ENCODE measurements at regions not wholly inside any gene's neighbourhood (a gene's known extent, or its start where the extent isn't known, plus 50 kb on each side); places are given as distances from the start of the nearest gene placed in this dataset.
A peak's percentile ranks its signal among the peaks of the same experiment; 100 is the strongest.

DNA sequence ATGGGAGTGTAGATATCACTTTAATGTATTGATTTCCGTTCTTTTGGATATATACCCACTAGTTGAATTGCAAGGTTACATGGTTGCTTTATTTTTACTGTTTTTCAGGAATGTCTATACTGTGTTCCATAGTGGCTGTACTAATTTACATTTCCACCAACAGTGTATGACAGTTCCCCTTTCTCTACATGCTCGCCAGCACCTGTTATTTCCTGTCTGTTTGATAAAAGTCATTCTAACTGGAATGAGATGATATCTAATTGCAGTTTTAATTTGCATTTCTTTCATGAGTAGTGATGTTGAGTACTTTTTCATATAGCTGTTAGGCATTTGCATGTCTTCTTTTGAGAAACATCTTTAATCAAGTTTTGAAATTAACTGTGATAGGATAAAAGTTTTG, 818.6 kb downstream of the SLITRK6 start:
- in situ Hi-C loops (cut with MboI; ENCODE audit: low pct_unique_long_range_greater_than_20kb, low sequenced_read_pairs), result no loop called here
- DNase-seq, result no peak

DNA sequence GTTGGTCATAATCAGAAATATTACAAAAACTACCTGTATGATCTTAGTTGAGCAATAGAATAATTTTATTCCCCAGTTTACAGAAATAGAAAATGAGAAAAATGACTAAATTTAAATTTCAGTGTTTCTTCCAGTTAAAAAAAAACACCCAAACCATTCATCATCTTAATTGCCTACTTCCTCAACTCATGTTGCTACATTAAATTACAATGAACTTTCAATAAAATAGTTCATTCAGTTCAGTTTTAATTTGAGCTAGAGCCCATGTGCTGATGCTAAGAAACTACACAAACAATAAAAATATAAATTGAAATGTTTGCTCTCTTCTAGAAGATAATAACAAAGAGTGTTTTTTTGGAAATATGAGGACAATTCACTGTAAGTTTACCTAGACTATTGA, 820.4 kb downstream of the SLITRK6 start:
- in situ Hi-C loops (cut with MboI; ENCODE audit: low pct_unique_long_range_greater_than_20kb, low sequenced_read_pairs), result no loop called here
- no peak for DNase-seq

DNA sequence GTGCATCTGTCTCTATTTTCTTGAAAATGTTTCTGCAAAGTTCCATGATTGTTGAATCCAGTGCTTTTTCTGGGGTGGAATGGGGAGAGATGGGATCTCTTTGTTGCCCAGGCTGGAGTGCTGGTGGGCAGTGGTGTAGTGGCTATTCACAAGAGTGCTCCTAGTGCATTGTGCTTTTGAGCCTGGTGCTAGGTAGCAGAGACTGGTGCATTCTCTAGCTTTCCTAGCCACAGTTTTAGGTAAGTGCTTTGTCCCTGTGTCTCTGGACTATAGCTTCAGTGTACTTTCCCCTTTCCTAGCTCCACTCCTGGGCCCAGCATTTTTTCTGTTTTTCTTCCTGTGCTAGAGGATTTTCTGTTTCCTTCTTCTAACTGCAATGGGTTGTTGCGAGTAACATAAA, 825.6 kb downstream of the SLITRK6 start:
- in situ Hi-C loops (cut with MboI; ENCODE audit: low pct_unique_long_range_greater_than_20kb, low sequenced_read_pairs), result no loop called here
- no peak for DNase-seq

DNA sequence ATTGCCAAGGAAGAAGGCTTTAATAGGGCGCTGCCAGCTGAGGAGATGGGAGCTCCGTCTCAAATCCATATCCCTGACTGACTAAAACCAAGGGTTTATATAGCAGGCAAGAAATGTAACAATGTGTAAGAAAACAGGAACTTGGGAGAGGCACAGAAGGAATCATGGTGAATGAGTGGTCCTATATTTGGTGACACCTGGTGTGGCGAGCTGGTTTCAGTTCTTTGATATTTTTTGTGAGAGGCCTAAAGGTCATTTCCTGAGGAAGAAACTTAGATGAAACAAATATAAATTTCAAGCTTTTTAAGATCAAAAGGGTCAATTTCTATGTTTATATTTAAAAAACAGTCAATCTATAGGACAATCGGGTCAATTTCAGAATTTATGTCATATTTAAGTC, 826.3 kb downstream of the SLITRK6 start:
- DNase-seq, result no peak
- in situ Hi-C loops (cut with MboI; ENCODE audit: low pct_unique_long_range_greater_than_20kb, low sequenced_read_pairs), result no loop called here

DNA sequence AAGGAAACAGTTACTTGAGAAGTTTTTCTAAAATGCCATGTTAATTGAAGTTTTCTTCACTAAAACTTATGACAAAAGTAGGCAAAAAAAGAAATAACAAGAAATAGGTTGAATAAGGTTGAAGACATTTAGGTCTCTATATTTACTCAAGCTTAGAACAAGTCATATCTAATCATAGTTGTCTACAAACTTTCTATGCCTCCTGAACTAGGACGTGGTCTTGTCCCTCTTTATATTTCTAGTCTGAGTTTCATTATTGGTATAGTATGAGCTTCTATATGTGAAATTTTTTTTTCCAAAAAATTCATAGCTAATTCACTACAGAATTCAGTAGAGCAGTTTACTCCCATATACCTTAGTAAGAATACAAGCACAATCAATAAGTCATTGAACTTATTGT, 836.4 kb downstream of the SLITRK6 start:
- in situ Hi-C loops (cut with MboI; ENCODE audit: low pct_unique_long_range_greater_than_20kb, low sequenced_read_pairs), result no loop called here
- DNase-seq, result no peak

DNA sequence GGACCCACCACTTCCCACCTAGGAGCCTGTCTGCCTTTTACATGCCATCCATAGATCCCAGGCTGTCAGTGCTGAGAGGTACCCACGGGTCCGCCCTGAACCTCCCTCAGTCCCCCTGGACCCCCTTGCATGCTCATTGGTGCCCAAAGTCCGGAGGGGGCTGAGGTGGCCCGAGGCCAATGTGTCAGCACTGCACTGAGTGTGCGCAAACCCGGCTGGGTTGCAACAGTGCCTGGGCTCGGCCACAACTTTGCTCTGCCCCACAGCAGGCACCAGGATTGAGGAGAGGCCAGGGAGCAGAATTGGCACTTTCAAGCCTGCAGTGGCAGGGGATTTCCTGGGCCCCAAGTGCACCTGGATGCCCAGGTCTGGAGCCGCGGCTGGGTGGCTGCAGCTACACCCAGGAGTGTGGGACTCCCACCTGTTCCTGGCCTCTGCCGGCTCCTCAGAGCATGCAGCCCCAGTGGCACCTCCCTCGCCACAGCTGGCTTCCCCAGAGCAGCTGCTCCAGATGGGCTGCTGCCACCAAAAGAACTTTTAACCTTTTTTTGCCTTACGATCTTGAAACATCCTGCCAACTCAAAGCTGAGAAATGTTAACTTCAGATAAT, 837.0 kb downstream of the SLITRK6 start:
- in situ Hi-C loops (cut with MboI; ENCODE audit: low pct_unique_long_range_greater_than_20kb, low sequenced_read_pairs), result no loop called here
- DNase-seq, result no peak

DNA sequence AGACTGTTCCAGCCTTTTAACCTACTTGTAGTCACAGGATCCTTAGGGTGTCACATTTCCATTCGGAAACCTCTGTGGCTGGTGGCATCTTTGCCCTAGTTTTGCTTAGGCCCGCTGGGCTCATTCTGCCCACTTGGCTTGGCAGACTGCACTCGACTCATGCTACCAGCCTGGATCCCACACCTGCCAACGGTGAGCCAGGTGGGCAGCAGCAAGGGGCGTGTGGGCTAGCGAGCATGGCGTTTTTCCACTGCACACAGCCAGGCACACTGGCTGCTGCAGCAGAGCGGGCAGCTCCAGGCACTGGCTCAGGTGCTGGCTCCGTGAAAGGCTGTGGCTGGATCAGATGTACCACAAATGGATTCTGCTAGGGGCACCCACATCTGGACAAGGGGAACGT, 838.2 kb downstream of the SLITRK6 start:
- in situ Hi-C loops (cut with MboI; ENCODE audit: low pct_unique_long_range_greater_than_20kb, low sequenced_read_pairs), result no loop called here
- no peak for DNase-seq

DNA sequence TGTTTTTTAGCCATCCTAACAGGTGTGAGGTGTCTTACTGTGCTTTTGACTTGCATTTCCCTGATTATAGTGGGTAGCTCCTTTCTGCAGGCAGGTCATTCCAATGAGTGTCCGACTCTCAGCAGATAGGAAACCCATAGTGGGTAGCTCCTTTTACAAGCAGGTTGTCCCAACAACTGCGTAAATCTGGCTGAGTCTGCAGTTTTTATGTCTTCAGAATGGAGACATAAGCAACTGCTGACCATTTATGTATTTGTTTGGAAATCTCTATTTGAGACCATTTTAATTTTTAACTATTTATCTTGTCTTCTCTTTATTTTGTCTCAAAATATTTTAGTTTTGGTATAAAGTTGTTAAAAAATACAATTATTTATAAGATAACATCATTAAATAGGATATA, 839.4 kb downstream of the SLITRK6 start:
- in situ Hi-C loops (cut with MboI; ENCODE audit: low pct_unique_long_range_greater_than_20kb, low sequenced_read_pairs), result no loop called here
- no peak for DNase-seq

DNA sequence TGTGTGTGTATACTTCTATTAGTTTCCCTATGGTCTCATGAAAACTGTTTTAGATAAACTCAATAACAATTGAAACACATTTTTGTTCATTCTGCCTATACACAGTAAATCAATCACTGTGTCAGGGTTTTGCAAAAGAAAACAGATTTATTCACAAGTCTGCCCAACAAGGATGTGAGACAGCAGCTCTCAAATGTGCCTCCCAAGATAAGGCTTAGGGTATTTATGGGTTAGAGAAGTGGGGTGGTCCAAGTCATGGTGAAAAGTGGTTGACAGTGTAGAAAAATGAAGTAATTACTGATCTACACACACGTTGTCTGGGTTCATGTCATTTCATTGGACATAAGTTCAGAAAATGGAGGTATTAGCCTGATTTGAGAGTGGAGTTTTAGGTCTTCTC, 844.6 kb downstream of the SLITRK6 start:
- in situ Hi-C loops (cut with MboI; ENCODE audit: low pct_unique_long_range_greater_than_20kb, low sequenced_read_pairs), result no loop called here
- DNase-seq, result no peak

DNA sequence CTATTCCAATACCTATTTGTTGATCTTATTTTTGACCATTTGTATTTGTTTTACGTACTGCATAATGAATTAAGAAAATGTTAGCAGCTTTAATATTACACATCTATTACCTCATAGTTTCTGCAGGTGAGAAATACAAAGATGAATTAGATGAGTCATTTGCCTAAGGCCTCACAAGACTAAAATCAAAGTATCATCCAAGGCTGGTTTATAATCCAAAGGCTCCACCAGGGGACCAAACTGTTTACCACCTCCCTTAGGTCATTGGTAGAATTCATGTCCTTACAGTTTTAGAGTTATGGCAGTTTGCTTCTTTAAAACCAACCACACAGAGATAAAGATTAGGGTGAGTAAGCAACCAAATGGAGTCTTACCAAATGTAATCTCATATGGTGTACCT, 848.1 kb downstream of the SLITRK6 start:
- no peak for DNase-seq
- in situ Hi-C loops (cut with MboI; ENCODE audit: low pct_unique_long_range_greater_than_20kb, low sequenced_read_pairs), result no loop called here

DNA sequence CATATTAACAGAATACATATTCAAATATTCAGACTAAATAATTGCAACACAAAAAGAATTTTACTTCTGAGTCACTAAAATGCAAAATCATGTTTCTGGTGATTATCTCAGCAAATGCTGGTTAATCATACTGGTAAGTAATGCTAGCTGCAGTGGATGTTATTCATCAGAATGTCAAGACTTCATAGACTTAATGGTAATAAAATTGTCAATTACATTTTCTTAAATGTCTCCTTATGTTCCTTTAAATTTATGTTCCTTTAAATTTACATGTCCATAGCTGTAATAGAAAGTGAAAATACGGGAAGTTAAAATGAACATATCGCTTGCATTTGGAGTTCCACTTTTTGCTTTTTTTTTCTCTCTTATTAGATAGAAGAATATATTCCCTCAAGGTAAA, 853.0 kb downstream of the SLITRK6 start:
- no peak for DNase-seq
- in situ Hi-C loops (cut with MboI; ENCODE audit: low pct_unique_long_range_greater_than_20kb, low sequenced_read_pairs), result no loop called here

DNA sequence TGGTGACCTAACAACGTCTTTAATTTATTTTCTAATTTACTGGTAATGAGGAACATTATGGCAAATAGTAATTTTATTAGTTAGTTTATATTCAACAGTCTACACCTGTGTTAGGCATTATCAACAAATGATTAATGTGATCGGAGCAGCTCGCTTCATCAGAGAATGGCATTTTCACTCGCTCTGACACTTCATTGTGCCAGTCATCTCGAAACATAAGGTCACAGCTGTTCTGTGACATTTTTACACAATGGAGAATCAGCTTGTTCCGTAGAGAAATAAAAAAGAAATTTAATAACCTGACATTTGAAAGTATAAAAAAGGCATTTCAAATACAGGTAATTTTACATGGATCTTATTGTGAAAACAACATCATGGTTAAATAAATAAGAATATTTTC, 858.4 kb downstream of the SLITRK6 start:
- in situ Hi-C loops (cut with MboI; ENCODE audit: low pct_unique_long_range_greater_than_20kb, low sequenced_read_pairs), result no loop called here

DNA sequence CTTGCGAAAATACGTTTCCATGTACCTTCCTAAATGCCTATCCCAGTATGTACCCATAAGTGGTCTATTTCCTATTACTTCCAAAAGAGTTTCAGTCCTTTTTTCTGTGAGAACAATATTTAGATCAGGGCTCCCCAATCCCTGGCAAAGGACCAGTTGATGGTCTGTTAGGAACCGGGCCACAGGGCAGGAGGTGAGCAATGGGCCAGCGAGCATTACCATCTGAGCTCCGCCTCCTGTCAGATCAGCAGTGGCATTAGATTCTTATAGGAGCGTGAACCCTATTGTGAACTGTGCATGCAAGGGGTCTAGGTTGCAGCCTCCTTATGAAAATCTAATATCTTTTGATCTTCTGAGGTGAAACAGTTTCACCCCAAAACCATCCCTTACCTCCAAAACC, 859.1 kb downstream of the SLITRK6 start:
- no peak for DNase-seq
- in situ Hi-C loops (cut with MboI; ENCODE audit: low pct_unique_long_range_greater_than_20kb, low sequenced_read_pairs), result no loop called here

More for the DNA sequence above, 858.4 kb downstream of the SLITRK6 start:
- no peak for DNase-seq

DNA sequence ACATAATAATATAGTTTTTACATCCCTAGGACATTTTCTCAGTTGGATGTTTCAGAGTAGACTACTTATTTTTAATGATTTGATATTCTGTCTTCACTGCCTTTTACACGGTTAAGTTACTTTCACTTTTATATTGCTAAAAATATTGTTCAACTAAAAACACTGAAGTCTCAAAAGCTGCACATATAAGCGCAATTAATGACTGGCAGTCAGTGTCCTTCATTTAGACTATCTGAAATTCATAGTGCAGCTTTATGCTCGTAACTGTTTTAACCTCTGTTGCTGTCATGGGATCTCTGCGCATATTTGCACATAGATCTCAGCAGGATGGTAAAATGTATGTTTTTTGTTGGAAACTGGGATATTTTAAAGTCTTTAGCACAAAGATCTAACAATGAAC, 864.3 kb downstream of the SLITRK6 start:
- no peak for DNase-seq
- in situ Hi-C loops (cut with MboI; ENCODE audit: low pct_unique_long_range_greater_than_20kb, low sequenced_read_pairs), result no loop called here

DNA sequence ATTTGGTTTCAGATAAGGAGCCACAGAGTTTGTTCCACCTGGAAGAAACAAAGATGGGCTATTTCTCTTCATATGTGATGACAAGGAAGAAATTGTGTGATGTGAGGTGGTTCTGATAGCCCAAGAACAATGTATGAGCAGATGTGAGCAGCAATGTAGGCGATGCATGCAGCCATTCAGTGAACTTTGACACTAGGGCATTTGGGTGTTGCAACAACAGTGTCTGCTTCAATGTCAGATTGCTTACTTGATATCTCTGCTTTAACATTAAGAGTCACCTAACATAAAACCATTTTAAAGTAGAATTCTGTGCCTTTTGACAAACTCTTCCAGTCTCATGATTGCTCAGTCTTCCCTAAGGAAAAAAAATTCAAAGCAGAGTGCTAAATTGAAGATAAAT, 865.4 kb downstream of the SLITRK6 start:
- in situ Hi-C loops (cut with MboI; ENCODE audit: low pct_unique_long_range_greater_than_20kb, low sequenced_read_pairs), result no loop called here
- DNase-seq, result no peak

DNA sequence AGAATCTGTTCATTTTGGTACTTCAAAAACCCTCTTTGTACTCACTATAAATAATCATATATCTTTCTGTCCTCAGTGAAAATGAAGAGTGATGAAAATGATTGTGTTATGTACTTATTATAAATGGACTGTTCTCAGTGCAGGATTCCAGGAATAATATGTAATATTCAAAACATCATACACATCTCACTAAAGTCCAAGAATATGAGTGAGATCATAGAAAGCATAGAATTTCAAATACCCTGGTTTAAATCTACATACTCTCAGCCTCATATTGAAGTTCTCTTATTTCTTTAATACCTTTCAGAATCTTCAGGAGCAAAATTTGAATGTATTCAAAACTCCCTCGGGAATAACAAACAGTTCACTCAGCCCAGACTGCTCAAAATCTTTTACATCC, 868.0 kb downstream of the SLITRK6 start:
- in situ Hi-C loops (cut with MboI; ENCODE audit: low pct_unique_long_range_greater_than_20kb, low sequenced_read_pairs), result no loop called here
- DNase-seq, result no peak

DNA sequence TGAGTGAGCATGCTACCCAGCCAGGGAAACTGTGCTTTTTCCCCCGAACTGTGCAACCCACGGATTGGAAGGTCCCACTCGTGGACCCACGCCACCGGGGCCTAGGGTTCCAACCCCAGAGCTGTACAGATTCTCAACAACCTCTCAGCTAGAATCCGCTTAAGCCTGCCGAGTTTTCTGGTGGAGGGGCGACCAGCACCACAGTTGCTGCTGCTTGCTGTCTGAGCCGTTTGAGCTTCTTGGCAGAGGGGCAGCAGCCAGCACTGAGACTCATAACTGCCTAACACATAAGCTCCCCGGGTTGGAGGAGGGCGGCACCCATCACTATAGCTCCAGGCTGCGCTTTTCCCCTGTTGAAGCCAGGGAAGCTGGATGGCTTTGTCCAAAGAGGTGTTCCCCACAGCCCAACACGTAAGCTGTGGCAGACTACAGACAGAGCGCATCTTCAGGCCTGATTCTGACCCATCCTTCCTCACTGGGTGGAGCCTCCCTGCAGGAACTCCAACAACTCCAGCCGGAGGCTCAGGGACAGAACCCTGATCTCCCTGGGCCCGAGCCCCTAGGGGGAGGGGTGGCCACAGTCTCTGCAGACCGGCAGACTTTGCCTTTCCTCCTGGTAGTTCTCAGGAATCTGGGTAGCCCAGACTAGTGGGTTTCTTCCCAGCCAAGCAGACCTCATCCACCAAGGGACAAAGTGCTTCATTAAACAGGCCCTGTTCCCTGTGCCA, 871.6 kb downstream of the SLITRK6 start:
- in situ Hi-C loops (cut with MboI; ENCODE audit: low pct_unique_long_range_greater_than_20kb, low sequenced_read_pairs), result no loop called here
- no peak for DNase-seq

DNA sequence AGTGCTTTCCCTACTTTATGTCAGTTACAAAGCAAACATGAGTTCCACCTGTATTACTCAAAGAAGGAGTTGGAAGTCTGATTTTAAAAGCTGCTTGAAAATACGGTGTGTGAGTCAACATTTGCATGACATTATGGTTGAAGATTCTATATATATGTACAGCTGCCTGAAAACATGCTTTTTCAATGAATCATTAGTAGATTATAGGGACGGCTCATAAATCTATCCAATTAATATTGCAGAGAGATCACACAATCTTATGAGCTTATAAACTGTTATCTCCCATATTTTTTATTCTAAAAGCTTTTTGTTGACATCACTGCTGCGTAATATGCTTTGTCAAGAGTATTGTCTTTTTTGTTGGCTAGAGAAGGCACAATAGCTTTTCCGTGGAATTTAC, 873.8 kb downstream of the SLITRK6 start:
- in situ Hi-C loops (cut with MboI; ENCODE audit: low pct_unique_long_range_greater_than_20kb, low sequenced_read_pairs), result no loop called here
- no peak for DNase-seq

DNA sequence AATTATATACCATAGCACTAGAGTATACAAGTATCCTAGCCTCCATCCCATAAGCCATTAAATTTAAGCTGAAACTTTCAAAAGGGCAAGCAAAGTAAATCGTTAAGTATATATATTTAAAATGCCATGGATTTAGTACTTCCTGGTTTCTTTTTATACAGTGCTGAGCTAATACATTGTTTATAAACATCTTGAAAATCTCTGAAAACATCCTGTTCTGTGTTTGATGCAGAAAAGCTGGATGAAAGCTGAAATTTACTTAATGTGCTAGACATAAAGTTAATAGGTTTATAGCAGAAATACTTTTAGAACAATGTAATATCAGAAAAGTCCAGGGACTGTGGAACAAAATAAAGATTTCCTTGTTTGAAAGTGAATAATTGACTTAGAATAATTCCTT, 875.4 kb downstream of the SLITRK6 start:
- no peak for DNase-seq
- in situ Hi-C loops (cut with MboI; ENCODE audit: low pct_unique_long_range_greater_than_20kb, low sequenced_read_pairs), result loop anchor here (25.0 kb wide), 1 partner anchor 888 kb away; no protein-coding TSS in a partner anchor

DNA sequence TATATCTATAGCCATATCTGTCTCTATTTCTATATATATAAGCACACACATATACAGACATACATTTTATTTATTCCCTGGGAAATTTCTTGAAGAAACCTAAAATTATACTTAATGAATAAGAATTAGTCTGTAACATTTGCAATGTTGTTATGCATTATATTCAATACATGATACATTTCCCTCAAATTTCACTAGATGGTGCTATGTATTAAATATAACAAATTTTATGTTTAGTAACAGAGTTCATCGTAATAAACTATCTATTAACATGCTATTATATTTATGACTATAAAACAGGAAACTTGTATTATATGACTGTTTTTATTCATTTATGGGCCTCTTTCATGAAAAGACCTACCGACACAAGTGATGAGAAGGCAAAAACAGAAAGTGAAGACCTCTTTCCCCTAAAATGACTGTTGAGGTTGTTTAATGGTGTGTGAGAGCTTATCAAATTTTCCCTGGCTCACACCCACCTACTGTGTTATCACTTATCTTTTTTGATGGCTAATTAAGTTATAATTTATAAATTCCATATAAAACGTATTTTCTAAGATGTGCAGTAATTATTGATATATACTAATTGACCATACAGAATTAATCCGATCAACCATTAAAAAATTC, 881.9 kb downstream of the SLITRK6 start:
- DNase-seq, result peak; percentile 9
- in situ Hi-C loops (cut with MboI; ENCODE audit: low pct_unique_long_range_greater_than_20kb, low sequenced_read_pairs), result loop anchor here (25.0 kb wide), 1 partner anchor 895 kb away; no protein-coding TSS in a partner anchor

DNA sequence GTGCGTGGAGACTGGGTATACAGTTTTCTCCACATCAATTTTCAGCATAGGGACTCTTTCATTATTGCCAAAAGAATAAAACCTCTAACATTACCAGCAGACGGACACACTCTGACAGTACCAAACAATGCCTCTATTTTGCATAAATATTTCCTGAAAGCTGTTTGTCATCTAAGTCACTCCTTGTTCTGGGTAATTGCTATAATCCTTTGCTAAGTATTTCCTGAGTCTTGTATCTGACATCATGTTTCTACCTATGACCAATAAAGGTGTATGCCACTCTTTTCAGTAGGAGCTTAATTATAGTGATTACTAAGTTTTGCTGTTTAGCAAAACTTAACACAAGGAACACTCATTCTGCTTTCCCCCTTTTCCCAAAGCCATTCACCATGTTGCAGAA, 886.5 kb downstream of the SLITRK6 start:
- in situ Hi-C loops (cut with MboI; ENCODE audit: low pct_unique_long_range_greater_than_20kb, low sequenced_read_pairs), result loop anchor here (25.0 kb wide), 1 partner anchor 900 kb away; no protein-coding TSS in a partner anchor
- DNase-seq, result no peak

All from KBM-7 (cell line).